ENCODE measurements at regions not wholly inside any gene's neighbourhood (a gene's known extent, or its start where the extent isn't known, plus 50 kb on each side); places are given as distances from the start of the nearest gene placed in this dataset.

GRCh38 chr6:167565884-167566599 lies 241.2 kb downstream of the TTLL2 start:
- TF ChIP-seq POLR2A (IDR thresholded peaks at IDR 0.05; ENCODE audit: extremely low read depth, insufficient read length) (no peak), CTCF (IDR thresholded peaks at IDR 0.05; ENCODE audit: low read depth, low read length) (no peak), MYC (IDR thresholded peaks at IDR 0.05; ENCODE audit: low read depth, low read length) (no peak)
- TF ChIP-seq, protein P1, sequence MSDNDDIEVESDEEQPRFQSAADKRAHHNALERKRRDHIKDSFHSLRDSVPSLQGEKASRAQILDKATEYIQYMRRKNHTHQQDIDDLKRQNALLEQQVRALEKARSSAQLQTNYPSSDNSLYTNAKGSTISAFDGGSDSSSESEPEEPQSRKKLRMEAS (IDR thresholded peaks at IDR 0.05; ENCODE audit: low read depth, low read length), result no peak

Data from NB4 (cell line).